ENCODE measurements at regions not wholly inside any gene's neighbourhood (a gene's known extent, or its start where the extent isn't known, plus 50 kb on each side); places are given as distances from the start of the nearest gene placed in this dataset.

DNA sequence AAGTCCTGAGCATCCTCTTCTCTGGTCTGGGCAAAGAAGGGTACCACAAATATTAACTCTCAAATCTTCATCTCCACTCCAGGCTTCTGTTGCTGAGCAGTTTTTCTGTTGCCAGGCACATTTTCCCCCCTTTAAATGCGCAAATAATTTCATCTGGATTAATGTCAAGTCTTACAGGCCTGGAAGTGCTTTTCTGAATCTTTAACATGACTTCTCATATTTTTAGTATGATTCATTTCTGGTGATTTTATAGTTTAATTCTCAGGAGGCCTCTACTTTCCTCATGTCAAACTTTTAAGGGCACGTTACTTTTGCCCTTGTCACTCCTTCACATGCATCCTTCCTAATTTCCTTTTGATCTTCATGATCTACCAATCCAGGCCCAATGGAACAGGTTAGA is 510.2 kb downstream of the METTL15 start:
- Histone ChIP-seq H3K4me1 (ENCODE audit: control insufficient read depth in 3 of 3, insufficient read depth in 3 of 3, low read length in 3 of 3) (no peaks in the 10 kb centered on the region), H3K4me3 (ENCODE audit: low read length in 3 of 3) (no peak overlapping the region), H3K36me3 (ENCODE audit: control insufficient read depth in 3 of 3, insufficient read depth in 3 of 3, low read length in 3 of 3) (no peaks in the 10 kb centered on the region), H3K9ac (ENCODE audit: low read depth in 1 of 3, low read length in 3 of 3) (no peak overlapping the region), H3K27me3 (ENCODE audit: control insufficient read depth in 3 of 3, insufficient read depth in 3 of 3, low read length in 3 of 3) (no peaks in the 10 kb centered on the region), H3K27ac (ENCODE audit: low read depth, low read length) (no peak overlapping the region), H3K9me3 (ENCODE audit: control insufficient read depth in 3 of 3, low read length in 3 of 3) (no peaks in the 10 kb centered on the region)

DNA sequence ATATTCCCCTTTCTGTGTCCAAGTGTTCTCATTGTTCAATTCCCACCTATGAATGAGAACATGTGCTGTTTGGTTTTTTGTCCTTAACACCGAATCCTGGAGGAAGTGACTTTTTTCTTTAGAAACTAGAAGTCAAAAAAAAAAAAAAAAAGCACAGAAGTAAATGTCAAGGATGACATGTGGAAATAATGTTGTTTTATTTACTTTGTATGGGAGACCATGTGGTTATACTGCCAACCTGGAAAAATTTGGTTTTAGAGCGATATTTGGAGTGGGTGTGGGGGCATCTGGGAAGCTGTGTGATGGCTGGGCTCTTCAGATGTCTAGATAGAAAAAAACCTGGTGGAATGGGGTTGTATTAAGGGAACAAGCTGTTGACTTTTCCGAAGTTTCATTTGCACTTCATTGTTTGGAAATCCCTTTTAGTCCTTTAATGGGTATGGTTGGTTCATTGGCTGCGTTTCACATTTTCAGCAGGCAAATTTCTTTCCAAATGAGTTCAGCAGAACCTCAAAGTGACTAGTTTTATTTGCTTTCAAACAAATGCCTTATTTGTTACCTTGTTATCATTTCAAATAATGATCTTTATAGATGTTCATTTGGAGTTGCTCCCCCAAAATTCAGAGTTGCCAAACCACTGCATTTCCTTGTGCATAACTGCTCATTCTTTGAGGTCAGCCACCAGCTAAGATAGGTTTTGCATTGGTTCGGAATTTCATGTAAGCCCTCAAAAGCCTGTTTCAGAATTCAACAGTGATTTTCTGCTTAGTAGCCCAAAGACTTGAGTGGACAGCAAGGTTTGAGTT is 508.2 kb downstream of the METTL15 start:
- no peaks in the 10 kb centered on the region for H3K9me3 ChIP-seq (ENCODE audit: control insufficient read depth in 3 of 3, low read length in 3 of 3)
- H3K9ac ChIP-seq (ENCODE audit: low read depth in 1 of 3, low read length in 3 of 3) = no peak overlapping the region
- H3K27ac ChIP-seq (ENCODE audit: low read depth, low read length) = no peak overlapping the region
- no peak overlapping the region for H3K4me3 ChIP-seq (ENCODE audit: low read length in 3 of 3)
- H3K36me3 ChIP-seq (ENCODE audit: control insufficient read depth in 3 of 3, insufficient read depth in 3 of 3, low read length in 3 of 3) = no peaks in the 10 kb centered on the region
- H3K27me3 ChIP-seq (ENCODE audit: control insufficient read depth in 3 of 3, insufficient read depth in 3 of 3, low read length in 3 of 3) = no peaks in the 10 kb centered on the region
- no peaks in the 10 kb centered on the region for H3K4me1 ChIP-seq (ENCODE audit: control insufficient read depth in 3 of 3, insufficient read depth in 3 of 3, low read length in 3 of 3)

DNA sequence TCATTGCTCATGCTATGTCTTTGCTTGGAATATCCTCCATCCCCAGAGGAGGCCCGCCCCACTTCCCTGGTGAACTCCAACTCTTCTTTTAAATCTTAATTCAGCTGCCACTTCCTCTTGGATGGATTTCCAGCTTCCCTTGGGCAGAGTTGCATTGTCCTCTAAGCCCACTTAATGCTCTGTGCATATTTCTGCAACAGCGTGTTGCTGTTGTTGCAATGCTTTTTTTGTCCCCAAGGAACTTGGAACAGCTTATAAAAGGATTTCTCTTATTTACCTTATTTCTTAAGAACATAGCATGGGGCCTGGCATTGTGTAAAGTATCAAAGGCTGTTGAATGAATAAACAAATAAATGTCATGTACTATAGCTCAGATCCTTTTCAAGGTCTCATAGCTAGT is 507.4 kb downstream of the METTL15 start:
- Histone ChIP-seq H3K27me3 (ENCODE audit: control insufficient read depth in 3 of 3, insufficient read depth in 3 of 3, low read length in 3 of 3) (no peaks in the 10 kb centered on the region), H3K4me1 (ENCODE audit: control insufficient read depth in 3 of 3, insufficient read depth in 3 of 3, low read length in 3 of 3) (no peaks in the 10 kb centered on the region), H3K9me3 (ENCODE audit: control insufficient read depth in 3 of 3, low read length in 3 of 3) (no peaks in the 10 kb centered on the region), H3K27ac (ENCODE audit: low read depth, low read length) (no peak overlapping the region), H3K36me3 (ENCODE audit: control insufficient read depth in 3 of 3, insufficient read depth in 3 of 3, low read length in 3 of 3) (no peaks in the 10 kb centered on the region), H3K4me3 (ENCODE audit: low read length in 3 of 3) (no peak overlapping the region), H3K9ac (ENCODE audit: low read depth in 1 of 3, low read length in 3 of 3) (no peak overlapping the region)

DNA sequence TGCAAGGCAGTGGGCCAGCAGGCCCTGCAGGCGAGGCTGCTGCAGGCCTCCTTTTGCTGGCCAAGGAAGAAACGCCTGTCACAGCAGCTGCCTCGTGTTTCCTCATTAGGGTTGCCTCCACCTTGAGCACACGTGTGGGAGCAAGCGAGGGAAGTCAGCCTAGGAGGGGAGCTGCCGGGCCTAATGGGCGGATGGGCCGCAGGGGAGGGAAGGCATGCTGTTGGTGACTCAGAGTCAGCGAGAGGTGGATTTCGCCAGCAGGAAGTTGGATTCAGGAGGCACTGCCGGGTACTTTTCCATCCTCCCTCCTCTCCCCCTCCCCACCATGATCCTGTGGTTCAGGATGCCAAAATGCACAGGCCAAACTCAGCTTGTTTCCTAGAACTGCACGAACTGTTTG is 498.7 kb downstream of the METTL15 start:
- no peaks in the 10 kb centered on the region for H3K4me1 ChIP-seq (ENCODE audit: control insufficient read depth in 3 of 3, insufficient read depth in 3 of 3, low read length in 3 of 3)
- no peak overlapping the region for H3K4me3 ChIP-seq (ENCODE audit: low read length in 3 of 3)
- H3K27ac ChIP-seq (ENCODE audit: low read depth, low read length) = no peak overlapping the region
- H3K36me3 ChIP-seq (ENCODE audit: control insufficient read depth in 3 of 3, insufficient read depth in 3 of 3, low read length in 3 of 3) = no peaks in the 10 kb centered on the region
- H3K9ac ChIP-seq (ENCODE audit: low read depth in 1 of 3, low read length in 3 of 3) = no peak overlapping the region
- no peaks in the 10 kb centered on the region for H3K9me3 ChIP-seq (ENCODE audit: control insufficient read depth in 3 of 3, low read length in 3 of 3)
- H3K27me3 ChIP-seq (ENCODE audit: control insufficient read depth in 3 of 3, insufficient read depth in 3 of 3, low read length in 3 of 3) = no peaks in the 10 kb centered on the region

GRCh38 chr11:28599656-28600055 is 491.5 kb downstream of the METTL15 start:
- Histone ChIP-seq H3K4me1 (ENCODE audit: control insufficient read depth in 3 of 3, insufficient read depth in 3 of 3, low read length in 3 of 3) (no peaks in the 10 kb centered on the region), H3K9ac (ENCODE audit: low read depth in 1 of 3, low read length in 3 of 3) (no peak overlapping the region)

DNA sequence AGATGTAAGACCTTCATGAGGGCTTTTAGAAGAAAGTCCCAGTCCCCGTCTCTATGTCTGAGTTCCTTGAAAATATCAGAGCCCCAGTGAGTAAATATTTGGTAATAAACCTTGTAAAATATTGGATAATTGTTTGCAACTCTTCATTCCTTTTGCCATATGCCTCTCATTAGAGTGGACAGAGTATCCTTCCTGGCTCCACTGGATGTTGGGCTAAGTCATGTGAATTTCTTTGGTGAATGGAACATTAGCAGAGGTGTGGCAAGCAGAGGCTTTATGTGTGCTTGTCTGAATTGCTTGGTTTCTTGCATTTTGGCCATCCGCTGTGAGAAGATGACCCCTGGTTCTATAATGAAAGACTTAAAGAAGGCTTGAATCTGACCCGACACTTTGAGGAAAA is 490.3 kb downstream of the METTL15 start:
- H3K4me3 ChIP-seq (ENCODE audit: low read length in 3 of 3) = no peak overlapping the region
- H3K9ac ChIP-seq (ENCODE audit: low read depth in 1 of 3, low read length in 3 of 3) = no peak overlapping the region
- H3K36me3 ChIP-seq (ENCODE audit: control insufficient read depth in 3 of 3, insufficient read depth in 3 of 3, low read length in 3 of 3) = no peaks in the 10 kb centered on the region
- no peaks in the 10 kb centered on the region for H3K4me1 ChIP-seq (ENCODE audit: control insufficient read depth in 3 of 3, insufficient read depth in 3 of 3, low read length in 3 of 3)
- no peak overlapping the region for H3K27ac ChIP-seq (ENCODE audit: low read depth, low read length)
- no peaks in the 10 kb centered on the region for H3K27me3 ChIP-seq (ENCODE audit: control insufficient read depth in 3 of 3, insufficient read depth in 3 of 3, low read length in 3 of 3)
- H3K9me3 ChIP-seq (ENCODE audit: control insufficient read depth in 3 of 3, low read length in 3 of 3) = no peaks in the 10 kb centered on the region

More at GRCh38 chr11:28599656-28600055, 491.5 kb downstream of the METTL15 start:
- Histone ChIP-seq H3K27ac (ENCODE audit: low read depth, low read length) (no peak overlapping the region), H3K9me3 (ENCODE audit: control insufficient read depth in 3 of 3, low read length in 3 of 3) (no peaks in the 10 kb centered on the region), H3K27me3 (ENCODE audit: control insufficient read depth in 3 of 3, insufficient read depth in 3 of 3, low read length in 3 of 3) (no peaks in the 10 kb centered on the region), H3K36me3 (ENCODE audit: control insufficient read depth in 3 of 3, insufficient read depth in 3 of 3, low read length in 3 of 3) (no peaks in the 10 kb centered on the region), H3K4me3 (ENCODE audit: low read length in 3 of 3) (no peak overlapping the region)

GRCh38 chr11:28596816-28597215 is 488.6 kb downstream of the METTL15 start:
- no peaks in the 10 kb centered on the region for H3K4me1 ChIP-seq (ENCODE audit: control insufficient read depth in 3 of 3, insufficient read depth in 3 of 3, low read length in 3 of 3)
- no peak overlapping the region for H3K27ac ChIP-seq (ENCODE audit: low read depth, low read length)
- H3K4me3 ChIP-seq (ENCODE audit: low read length in 3 of 3) = no peak overlapping the region
- H3K9me3 ChIP-seq (ENCODE audit: control insufficient read depth in 3 of 3, low read length in 3 of 3) = no peaks in the 10 kb centered on the region
- H3K27me3 ChIP-seq (ENCODE audit: control insufficient read depth in 3 of 3, insufficient read depth in 3 of 3, low read length in 3 of 3) = no peaks in the 10 kb centered on the region
- H3K9ac ChIP-seq (ENCODE audit: low read depth in 1 of 3, low read length in 3 of 3) = no peak overlapping the region
- no peaks in the 10 kb centered on the region for H3K36me3 ChIP-seq (ENCODE audit: control insufficient read depth in 3 of 3, insufficient read depth in 3 of 3, low read length in 3 of 3)

DNA sequence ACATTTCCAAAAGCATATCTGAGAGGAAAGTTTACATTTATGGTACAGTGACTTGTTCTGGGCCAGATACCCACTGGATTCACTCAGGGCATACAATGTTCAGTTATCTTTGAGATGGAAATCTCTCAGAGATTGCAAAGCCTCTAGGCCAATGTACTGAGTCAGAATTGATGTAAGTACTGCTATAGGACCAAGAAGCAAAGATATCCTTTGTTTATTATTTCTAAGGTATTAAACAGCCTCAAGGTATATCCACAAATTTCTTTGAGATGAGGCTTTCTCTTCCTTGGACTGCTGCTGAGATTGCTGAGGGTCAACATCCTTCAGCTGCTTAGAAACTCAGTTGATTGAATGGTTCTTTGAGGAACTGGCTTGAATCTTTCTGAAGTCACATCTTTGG is 484.0 kb downstream of the METTL15 start:
- Histone ChIP-seq H3K4me3 (ENCODE audit: low read length in 3 of 3) (no peak overlapping the region), H3K4me1 (ENCODE audit: control insufficient read depth in 3 of 3, insufficient read depth in 3 of 3, low read length in 3 of 3) (no peaks in the 10 kb centered on the region), H3K27me3 (ENCODE audit: control insufficient read depth in 3 of 3, insufficient read depth in 3 of 3, low read length in 3 of 3) (no peaks in the 10 kb centered on the region), H3K9ac (ENCODE audit: low read depth in 1 of 3, low read length in 3 of 3) (no peak overlapping the region), H3K9me3 (ENCODE audit: control insufficient read depth in 3 of 3, low read length in 3 of 3) (no peaks in the 10 kb centered on the region), H3K36me3 (ENCODE audit: control insufficient read depth in 3 of 3, insufficient read depth in 3 of 3, low read length in 3 of 3) (no peaks in the 10 kb centered on the region), H3K27ac (ENCODE audit: low read depth, low read length) (no peak overlapping the region)

GRCh38 chr11:28584992-28585391 is 476.8 kb downstream of the METTL15 start:
- Histone ChIP-seq H3K27me3 (ENCODE audit: control insufficient read depth in 3 of 3, insufficient read depth in 3 of 3, low read length in 3 of 3) (no peaks in the 10 kb centered on the region), H3K4me1 (ENCODE audit: control insufficient read depth in 3 of 3, insufficient read depth in 3 of 3, low read length in 3 of 3) (no peaks in the 10 kb centered on the region), H3K36me3 (ENCODE audit: control insufficient read depth in 3 of 3, insufficient read depth in 3 of 3, low read length in 3 of 3) (no peaks in the 10 kb centered on the region), H3K9ac (ENCODE audit: low read depth in 1 of 3, low read length in 3 of 3) (no peak overlapping the region), H3K4me3 (ENCODE audit: low read length in 3 of 3) (no peak overlapping the region), H3K9me3 (ENCODE audit: control insufficient read depth in 3 of 3, low read length in 3 of 3) (no peaks in the 10 kb centered on the region), H3K27ac (ENCODE audit: low read depth, low read length) (no peak overlapping the region)

- Histone ChIP-seq H3K4me1 (ENCODE audit: control insufficient read depth in 3 of 3, insufficient read depth in 3 of 3, low read length in 3 of 3) (no peaks in the 10 kb centered on the region), H3K4me3 (ENCODE audit: low read length in 3 of 3) (no peak overlapping the region), H3K27ac (ENCODE audit: low read depth, low read length) (no peak overlapping the region), H3K36me3 (ENCODE audit: control insufficient read depth in 3 of 3, insufficient read depth in 3 of 3, low read length in 3 of 3) (no peaks in the 10 kb centered on the region), H3K9ac (ENCODE audit: low read depth in 1 of 3, low read length in 3 of 3) (no peak overlapping the region), H3K9me3 (ENCODE audit: control insufficient read depth in 3 of 3, low read length in 3 of 3) (no peaks in the 10 kb centered on the region), H3K27me3 (ENCODE audit: control insufficient read depth in 3 of 3, insufficient read depth in 3 of 3, low read length in 3 of 3) (no peaks in the 10 kb centered on the region)
These were observed 474.3 kb downstream of the METTL15 start for GRCh38 chr11:28582506-28582905.
